ENCODE measurements at regions not wholly inside any gene's neighbourhood (a gene's known extent, or its start where the extent isn't known, plus 50 kb on each side); places are given as distances from the start of the nearest gene placed in this dataset.

- TF ChIP-seq POLR2AphosphoS5 (IDR thresholded peaks at IDR 0.05; ENCODE audit: insufficient read depth in 1 of 2, low read depth in 1 of 2) = no peak
- TF ChIP-seq CTCF (IDR thresholded peaks at IDR 0.05) = no peak
Measured at GRCh38 chr19:46927893-46928292, 67.1 kb downstream of the ARHGAP35 start.

All from vagina (tissue), 2 donors.